Endothelial cell of umbilical vein (primary cell): ENCODE measurements at regions not wholly inside any gene's neighbourhood (a gene's known extent, or its start where the extent isn't known, plus 50 kb on each side); places are given as distances from the start of the nearest gene placed in this dataset.

Experiments
- BruUV-seq: library from RNA; stranded (reverse); fragments of 400-500 nt; replicated peaks from 2 replicates; lab custom pipeline; 2021; lab: Mats Ljungman, UMichigan
- CTCF ChIA-PET: fragments of 300-600, 350-600 bp; sonication (Branson Sonifier 250); formaldehyde crosslinking; loops from one replicate; lab custom pipeline; 2021; ENCODE audit warnings: antibody characterized with exemption, inconsistent platforms; lab: Charles Lee
- POLR2A ChIA-PET: fragments of 300-600, 350-600 bp; sonication (Branson Sonifier 250); formaldehyde crosslinking; loops from one replicate; lab custom pipeline; 2021; ENCODE audit warnings: antibody characterized with exemption, inconsistent platforms; lab: Charles Lee
- DNase-seq: peaks from one replicate; pipeline ENCODE4 v3.0.0-alpha.2; 2011; ENCODE audit warnings: low read depth, low spot score
- FAIRE-seq: peaks from 2 replicates; lab custom pipeline; 2011; peaks lifted over from hg19 to GRCh38; lab: Jason Lieb, UNC
- H2AFZ ChIP-seq: 2 replicates; pipeline ENCODE4 v1.6.0; 2012; ENCODE audit warnings: low read depth, low read length, control low read depth, inconsistent platforms
- H3K27ac ChIP-seq: 2 replicates; pipeline ENCODE4 v1.5.1; 2011; ENCODE audit warnings: low read depth, mild to moderate bottlenecking, control low read depth, low read length, moderate library complexity; ENCODE audit not compliant: insufficient read depth
- H3K27me3 ChIP-seq, 2 experiments: 2 replicates each; pipeline versions ENCODE4 v1.6.0 to v1.6.1; 2011; ENCODE audit warnings: low read length in 2 of 2, mixed read lengths in 1 of 2; ENCODE audit not compliant: control insufficient read depth in 2 of 2, insufficient read depth in 2 of 2
- H3K36me3 ChIP-seq, 2 experiments: 2 replicates in 1 of 2; 3 replicates in 1 of 2; pipeline ENCODE4 v1.5.1; 2011; ENCODE audit warnings: low read length in 2 of 2, mild to moderate bottlenecking in 1 of 2, moderate library complexity in 1 of 2; ENCODE audit not compliant: control insufficient read depth in 2 of 2, insufficient read depth in 2 of 2; ENCODE audit errors: extremely low read depth in 1 of 2
- H3K4me1 ChIP-seq: 3 replicates; pipeline ENCODE4 v1.5.1; 2011; ENCODE audit warnings: mild to moderate bottlenecking, low read length; ENCODE audit not compliant: control insufficient read depth, insufficient read depth; ENCODE audit errors: extremely low read depth
- H3K4me2 ChIP-seq: 2 replicates; pipeline ENCODE4 v1.6.1; 2011; ENCODE audit warnings: low read length, control low read depth, mixed read lengths; ENCODE audit not compliant: insufficient read depth
- H3K4me3 ChIP-seq, 3 experiments: fragments of 200-600 bp in 1 of 3; sonication (generic), shearing (Covaris generic) in 1 of 3; replicated peaks in 1 of 3; 2 replicates each; pipeline ENCODE4 v1.5.1; 2011 to 2016; ENCODE audit warnings: control low read depth in 3 of 3, low read length in 3 of 3, mild to moderate bottlenecking in 2 of 3, inconsistent platforms in 1 of 3, low read depth in 1 of 3, moderate library complexity in 1 of 3; ENCODE audit not compliant: insufficient read depth in 1 of 3
- H3K79me2 ChIP-seq: 2 replicates; pipeline ENCODE4 v1.6.0; 2012; ENCODE audit warnings: low read length, inconsistent platforms; ENCODE audit not compliant: control insufficient read depth, insufficient read depth
- H3K9ac ChIP-seq: replicated peaks from 2 replicates; pipeline ENCODE3; 2011; ENCODE audit warnings: low read length, control low read depth; ENCODE audit not compliant: insufficient read depth; ENCODE audit errors: extremely low read depth
- H3K9me1 ChIP-seq: replicated peaks from 3 replicates; pipeline ENCODE4 v1.6.0; 2011; ENCODE audit warnings: mild to moderate bottlenecking, low read length; ENCODE audit not compliant: control insufficient read depth, insufficient read depth; ENCODE audit errors: extremely low read depth
- H3K9me3 ChIP-seq: replicated peaks from 2 replicates; pipeline ENCODE4 v1.5.1; 2012; ENCODE audit warnings: low read length, inconsistent platforms; ENCODE audit not compliant: control insufficient read depth, insufficient read depth
- H4K20me1 ChIP-seq: replicated peaks from 2 replicates; pipeline ENCODE3; 2011; ENCODE audit warnings: mild to moderate bottlenecking, low read length; ENCODE audit not compliant: control insufficient read depth, insufficient read depth; ENCODE audit errors: extremely low read depth
- EZH2 ChIP-seq: IDR thresholded peaks from 2 replicates; pipeline ENCODE4 v1.6.1; 2012; ENCODE audit warnings: borderline replicate concordance, low read depth, mild to moderate bottlenecking, moderate library complexity, low read length, inconsistent platforms; ENCODE audit not compliant: severe bottlenecking
- FOS ChIP-seq: IDR thresholded peaks from 2 replicates; pipeline ENCODE4 v1.6.1; 2011; ENCODE audit warnings: mild to moderate bottlenecking, low read length, moderate library complexity, borderline replicate concordance; ENCODE audit not compliant: insufficient read depth
- GATA2 ChIP-seq: IDR thresholded peaks from 2 replicates; pipeline ENCODE4 v1.7.0; 2011; ENCODE audit warnings: low read depth, mild to moderate bottlenecking, moderate library complexity, mixed read lengths, low read length; ENCODE audit not compliant: insufficient read length, insufficient read depth
- JUN ChIP-seq: IDR thresholded peaks from 2 replicates; pipeline ENCODE4 v1.6.1; 2011; ENCODE audit warnings: borderline replicate concordance, low read depth; ENCODE audit not compliant: insufficient read length, insufficient read depth
- MYC ChIP-seq: IDR thresholded peaks from one replicate; pipeline ENCODE4 v1.6.1; 2011; ENCODE audit warnings: mild to moderate bottlenecking, low read depth, low read length
- POLR2A ChIP-seq: IDR thresholded peaks from 2 replicates; pipeline ENCODE4 v1.6.1; 2012; ENCODE audit warnings: low read depth, mild to moderate bottlenecking, control low read depth, low read length
- POLR2AphosphoS5 ChIP-seq: IDR thresholded peaks from 2 replicates; pipeline ENCODE4 v1.6.1; 2012; ENCODE audit warnings: low read depth, mild to moderate bottlenecking, control low read depth, low read length, moderate library complexity; ENCODE audit not compliant: insufficient read depth
- dilution Hi-C: fragments of 300-500 bp; cut with MboI; formaldehyde crosslinking; loops from one replicate; pipeline ENCODE4 v1.15.0; 2019; ENCODE audit warnings: low sequenced_read_pairs; ENCODE audit not compliant: extremely low pct_ligation_motif_present
- intact Hi-C: fragments of 100-400 bp; cut with micrococcal nuclease; formaldehyde crosslinking; loops from one replicate; pipeline ENCODE4 v1.10.0; 2022
- TF ChIP-seq, protein P1 (sequence below): IDR thresholded peaks from 2 replicates; pipeline ENCODE4 v1.6.1; 2011; ENCODE audit not compliant: insufficient read depth, insufficient read length
- TF ChIP-seq, protein P2 (sequence below), 2 donors: IDR thresholded peaks; 1 replicate in 1 of 2; 2 replicates in 1 of 2; pipeline ENCODE4 v1.5.1; 2011; ENCODE audit warnings: low read length in 2 of 2, mild to moderate bottlenecking in 2 of 2, moderate library complexity in 2 of 2, control low read depth in 1 of 2, inconsistent platforms in 1 of 2, low read depth in 1 of 2; ENCODE audit not compliant: insufficient read depth in 1 of 2; ENCODE audit errors: extremely low read depth in 1 of 2

DNA sequence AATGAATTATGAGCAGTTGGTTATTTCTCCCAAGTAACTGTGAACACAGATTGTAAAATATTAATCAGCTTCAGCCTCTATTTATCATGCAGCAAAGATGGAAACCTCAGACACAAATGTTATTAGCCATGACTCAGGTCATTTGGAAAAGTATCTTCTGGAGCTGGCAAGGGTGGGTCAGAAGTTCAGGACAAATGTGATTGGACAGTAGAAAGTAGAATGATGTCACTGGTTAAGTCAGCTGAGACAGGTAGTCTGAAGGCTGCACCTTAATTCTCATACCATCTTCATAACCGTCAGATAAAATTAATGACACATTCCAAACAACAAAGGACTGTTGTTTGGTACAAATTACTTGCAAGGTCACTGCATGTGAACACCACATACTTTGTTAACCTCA is 140.2 kb downstream of the EMB start:
- H3K9ac ChIP-seq: no peak overlapping the region
- POLR2A ChIA-PET: no interaction called here
- H3K27me3 ChIP-seq: no peaks in the 10 kb centered on the region
- H3K79me2 ChIP-seq: no peaks in the 10 kb centered on the region
- H2AFZ ChIP-seq: no peak overlapping the region
- intact Hi-C loops (no loop called here), dilution Hi-C loops (no loop called here)
- H3K9me1 ChIP-seq: no peaks in the 10 kb centered on the region
- peaks cover 3% of the 10 kb centered on the region for H3K9me3 ChIP-seq
- H3K4me3 ChIP-seq: no peak overlapping the region
- H4K20me1 ChIP-seq: no peaks in the 10 kb centered on the region
- TF ChIP-seq EZH2 (no peak), JUN (no peak), FOS (no peak), MYC (no peak)
- TF ChIP-seq, protein P1, sequence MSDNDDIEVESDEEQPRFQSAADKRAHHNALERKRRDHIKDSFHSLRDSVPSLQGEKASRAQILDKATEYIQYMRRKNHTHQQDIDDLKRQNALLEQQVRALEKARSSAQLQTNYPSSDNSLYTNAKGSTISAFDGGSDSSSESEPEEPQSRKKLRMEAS: no peak
- TF ChIP-seq, protein P2, sequence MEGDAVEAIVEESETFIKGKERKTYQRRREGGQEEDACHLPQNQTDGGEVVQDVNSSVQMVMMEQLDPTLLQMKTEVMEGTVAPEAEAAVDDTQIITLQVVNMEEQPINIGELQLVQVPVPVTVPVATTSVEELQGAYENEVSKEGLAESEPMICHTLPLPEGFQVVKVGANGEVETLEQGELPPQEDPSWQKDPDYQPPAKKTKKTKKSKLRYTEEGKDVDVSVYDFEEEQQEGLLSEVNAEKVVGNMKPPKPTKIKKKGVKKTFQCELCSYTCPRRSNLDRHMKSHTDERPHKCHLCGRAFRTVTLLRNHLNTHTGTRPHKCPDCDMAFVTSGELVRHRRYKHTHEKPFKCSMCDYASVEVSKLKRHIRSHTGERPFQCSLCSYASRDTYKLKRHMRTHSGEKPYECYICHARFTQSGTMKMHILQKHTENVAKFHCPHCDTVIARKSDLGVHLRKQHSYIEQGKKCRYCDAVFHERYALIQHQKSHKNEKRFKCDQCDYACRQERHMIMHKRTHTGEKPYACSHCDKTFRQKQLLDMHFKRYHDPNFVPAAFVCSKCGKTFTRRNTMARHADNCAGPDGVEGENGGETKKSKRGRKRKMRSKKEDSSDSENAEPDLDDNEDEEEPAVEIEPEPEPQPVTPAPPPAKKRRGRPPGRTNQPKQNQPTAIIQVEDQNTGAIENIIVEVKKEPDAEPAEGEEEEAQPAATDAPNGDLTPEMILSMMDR (IDR thresholded peaks at IDR 0.05; ENCODE audit: extremely low read depth in 1 of 2, insufficient read depth in 1 of 2, low read depth in 1 of 2, low read length in 2 of 2): no peak
- no peak for FAIRE-seq
- no TSS peak for BruUV-seq
- no peak for DNase-seq
- H3K36me3 ChIP-seq: no peaks in the 10 kb centered on the region
- CTCF ChIA-PET: no interaction called here
- H3K4me2 ChIP-seq: no peak overlapping the region
- H3K27ac ChIP-seq: no peak overlapping the region
- H3K4me1 ChIP-seq: no peaks in the 10 kb centered on the region

DNA sequence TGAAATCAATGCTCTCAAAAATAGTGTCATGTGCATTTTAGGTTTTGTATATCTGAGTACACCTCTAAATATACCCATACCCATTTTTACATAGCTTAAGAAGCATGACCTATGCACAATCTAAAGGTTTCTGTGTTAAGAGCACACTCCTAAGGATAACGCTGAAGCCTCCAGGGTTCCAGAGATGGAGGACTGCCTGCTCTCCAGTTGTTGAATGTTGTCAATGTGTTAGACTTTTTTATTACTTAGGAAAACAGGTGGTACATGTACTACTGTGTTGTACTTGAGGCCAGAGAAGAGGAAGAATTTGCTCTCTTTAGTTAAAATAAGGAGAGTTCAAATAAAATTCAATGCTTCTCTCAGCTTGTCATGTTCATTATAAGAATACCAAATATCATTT is 141.2 kb downstream of the EMB start:
- Histone ChIP-seq H3K27me3 (no peaks in the 10 kb centered on the region), H4K20me1 (no peaks in the 10 kb centered on the region), H3K9me1 (no peaks in the 10 kb centered on the region), H3K9me3 (peaks cover 3% of the 10 kb centered on the region), H2AFZ (no peak overlapping the region), H3K4me2 (no peak overlapping the region), H3K27ac (no peak overlapping the region), H3K4me3 (no peak overlapping the region), H3K4me1 (no peaks in the 10 kb centered on the region), H3K79me2 (no peaks in the 10 kb centered on the region), H3K9ac (no peak overlapping the region), H3K36me3 (no peaks in the 10 kb centered on the region)
- FAIRE-seq (no peak), DNase-seq (no peak)
- TF ChIP-seq MYC (no peak), POLR2AphosphoS5 (no peak), FOS (no peak), EZH2 (no peak), POLR2A (no peak), GATA2 (no peak)
- TF ChIP-seq, protein P1: no peak
- TF ChIP-seq, protein P2 (IDR thresholded peaks at IDR 0.05; ENCODE audit: extremely low read depth in 1 of 2, insufficient read depth in 1 of 2, low read depth in 1 of 2, low read length in 2 of 2): no peak
- no TSS peak for BruUV-seq
- ChIA-PET POLR2A (no interaction called here), CTCF (no interaction called here)
- dilution Hi-C loops (no loop called here), intact Hi-C loops (no loop called here)
